Ishikawa (cell line): ENCODE measurements at regions not wholly inside any gene's neighbourhood (a gene's known extent, or its start where the extent isn't known, plus 50 kb on each side); places are given as distances from the start of the nearest gene placed in this dataset.

Experiments
- CEBPB ChIP-seq: IDR thresholded peaks from 2 replicates; pipeline ENCODE4 v1.6.1; 2012
- CREB1 ChIP-seq: IDR thresholded peaks from 2 replicates; pipeline ENCODE4 v1.6.1; 2012; ENCODE audit warnings: low read depth
- EGR1 ChIP-seq: IDR thresholded peaks from 2 replicates; pipeline ENCODE4 v1.6.1; 2012
- EP300 ChIP-seq: IDR thresholded peaks from 2 replicates; pipeline ENCODE4 v1.6.1; 2012; ENCODE audit warnings: borderline replicate concordance
- FOXM1 ChIP-seq: IDR thresholded peaks from 2 replicates; pipeline ENCODE4 v1.6.1; 2012; ENCODE audit warnings: low read depth, borderline replicate concordance
- MAX ChIP-seq: IDR thresholded peaks from 2 replicates; pipeline ENCODE4 v1.6.1; 2012
- NFIC ChIP-seq: IDR thresholded peaks from 2 replicates; pipeline ENCODE4 v1.6.1; 2012
- RAD21 ChIP-seq: IDR thresholded peaks from 2 replicates; pipeline ENCODE4 v1.6.1; 2012; ENCODE audit warnings: low read depth
- REST ChIP-seq: IDR thresholded peaks from 2 replicates; pipeline ENCODE4 v1.6.1; 2012; ENCODE audit warnings: low read depth, mild to moderate bottlenecking
- TAF1 ChIP-seq: IDR thresholded peaks from 2 replicates; pipeline ENCODE4 v1.6.1; 2012; ENCODE audit warnings: low read depth, mild to moderate bottlenecking
- TCF12 ChIP-seq: IDR thresholded peaks from 2 replicates; pipeline ENCODE4 v1.6.1; 2012; ENCODE audit warnings: low read depth
- TEAD4 ChIP-seq: IDR thresholded peaks from 2 replicates; pipeline ENCODE4 v1.6.1; 2012
- YY1 ChIP-seq: IDR thresholded peaks from 2 replicates; pipeline ENCODE4 v1.6.1; 2012; ENCODE audit warnings: low read depth
- ZBTB7A ChIP-seq: IDR thresholded peaks from 2 replicates; pipeline ENCODE4 v1.6.1; 2012; ENCODE audit warnings: low read depth
- TF ChIP-seq, protein P1 (sequence below): IDR thresholded peaks from 2 replicates; pipeline ENCODE4 v1.6.1; 2012

- TF ChIP-seq CEBPB (no peak), TCF12 (no peak), MAX (no peak), TEAD4 (no peak), YY1 (no peak)
Observed at GRCh38 chr11:120009938-120010337, 128.0 kb downstream of the TRIM29 start.

GRCh38 chr11:120007144-120007543 is 130.8 kb downstream of the TRIM29 start:
- TF ChIP-seq TEAD4 (no peak), CREB1 (no peak), FOXM1 (no peak), MAX (no peak), TAF1 (no peak), CEBPB (no peak), RAD21 (no peak), NFIC (no peak), ZBTB7A (no peak), REST (no peak), EGR1 (no peak), TCF12 (no peak), YY1 (no peak), EP300 (no peak)
- TF ChIP-seq, protein P1, sequence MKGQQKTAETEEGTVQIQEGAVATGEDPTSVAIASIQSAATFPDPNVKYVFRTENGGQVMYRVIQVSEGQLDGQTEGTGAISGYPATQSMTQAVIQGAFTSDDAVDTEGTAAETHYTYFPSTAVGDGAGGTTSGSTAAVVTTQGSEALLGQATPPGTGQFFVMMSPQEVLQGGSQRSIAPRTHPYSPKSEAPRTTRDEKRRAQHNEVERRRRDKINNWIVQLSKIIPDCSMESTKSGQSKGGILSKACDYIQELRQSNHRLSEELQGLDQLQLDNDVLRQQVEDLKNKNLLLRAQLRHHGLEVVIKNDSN, result no peak

- no peak for TF ChIP-seq CEBPB
- no peak for TF ChIP-seq ZBTB7A
- TF ChIP-seq TEAD4, result no peak
- no peak for TF ChIP-seq YY1
- TF ChIP-seq FOXM1, result no peak
- no peak for TF ChIP-seq TCF12
- TF ChIP-seq, protein P1, result no peak
- no peak for TF ChIP-seq REST
- no peak for TF ChIP-seq RAD21
Observed at GRCh38 chr11:120004723-120005122, 133.2 kb downstream of the TRIM29 start.

DNA sequence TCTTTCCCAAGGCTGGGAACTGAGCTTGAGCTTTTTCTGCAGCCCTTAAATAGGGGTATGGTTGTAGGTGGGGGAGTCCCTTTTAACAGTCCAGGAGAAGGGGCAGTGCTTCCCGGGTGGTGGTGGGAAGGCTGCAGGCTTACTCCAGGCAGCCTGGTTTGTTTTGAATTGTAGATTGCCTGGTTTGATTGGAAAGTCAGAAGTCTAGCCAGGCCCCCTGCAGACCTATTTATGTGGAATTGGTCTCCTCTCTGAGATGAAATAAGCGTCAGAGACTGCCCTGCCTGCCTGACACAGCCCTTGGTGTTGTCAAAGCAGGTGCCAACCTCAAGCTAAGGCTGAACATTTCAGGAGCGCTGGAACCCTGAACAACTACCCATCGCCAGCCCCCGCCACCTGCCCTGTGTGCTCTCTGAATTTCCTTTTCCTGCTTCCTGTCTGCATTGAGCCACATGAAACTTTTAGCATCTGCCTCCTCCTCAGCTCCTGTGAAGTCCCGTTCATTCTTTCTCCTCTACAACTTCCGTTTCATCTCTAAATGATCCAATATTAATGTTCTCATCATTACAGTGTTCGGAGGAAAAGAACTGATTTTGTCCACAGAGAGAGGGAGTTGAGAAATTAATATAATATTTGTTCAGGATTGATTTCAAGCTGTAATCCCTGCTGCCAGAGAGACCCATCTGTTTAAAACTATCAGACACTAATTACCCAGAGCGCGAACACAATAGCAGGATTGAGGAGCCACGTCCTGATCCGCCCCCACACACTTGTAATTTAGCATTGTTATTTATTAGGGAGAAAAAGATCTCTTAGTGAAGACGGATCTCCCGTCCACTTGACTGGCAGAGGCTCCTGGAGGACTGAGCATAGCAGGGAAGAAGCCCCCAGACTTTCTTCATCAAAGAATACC is 136.5 kb downstream of the TRIM29 start:
- no peak for TF ChIP-seq NFIC
- no peak for TF ChIP-seq MAX
- no peak for TF ChIP-seq EGR1
- no peak for TF ChIP-seq TEAD4
- TF ChIP-seq RAD21, result no peak
- no peak for TF ChIP-seq TAF1
- no peak for TF ChIP-seq ZBTB7A
- TF ChIP-seq FOXM1, result no peak
- TF ChIP-seq EP300, result no peak
- TF ChIP-seq TCF12, result no peak
- TF ChIP-seq, protein P1, result no peak
- TF ChIP-seq CEBPB, result no peak
- no peak for TF ChIP-seq REST
- no peak for TF ChIP-seq CREB1
- TF ChIP-seq YY1, result no peak
